Inferior parietal cortex (tissue), 1 donor: ENCODE measurements at regions not wholly inside any gene's neighbourhood (a gene's known extent, or its start where the extent isn't known, plus 50 kb on each side); places are given as distances from the start of the nearest gene placed in this dataset.
"Not testable (repeated sequence)": the region's sequence is repeated elsewhere in the genome, so short reads cannot be mapped to it uniquely, and the experiment has no call there.

Experiments used
- DNase-seq: peaks from one replicate; pipeline ENCODE4 v3.0.0-alpha.2; 2016; ENCODE audit errors: extremely low spot score

GRCh38 chr3:56955492-56956111 is 104.9 kb upstream of the SPATA12 start:
- DNase-seq = no peak

- no peak for DNase-seq
Observed at GRCh38 chr3:56954125-56954524, 106.3 kb upstream of the SPATA12 start.

GRCh38 chr3:56952846-56953245 is 107.6 kb upstream of the SPATA12 start:
- no peak for DNase-seq

- no peak for DNase-seq
Observed at GRCh38 chr3:56952061-56952460, 108.4 kb upstream of the SPATA12 start.

- no peak for DNase-seq
Observed at GRCh38 chr3:56951366-56951765, 109.1 kb upstream of the SPATA12 start.

GRCh38 chr3:56945378-56945777 is 115.1 kb upstream of the SPATA12 start:
- not testable (repeated sequence) for DNase-seq

GRCh38 chr3:56942523-56942922 is 117.9 kb upstream of the SPATA12 start:
- DNase-seq = no peak

GRCh38 chr3:56940976-56941375 is 119.5 kb upstream of the SPATA12 start:
- no peak for DNase-seq

GRCh38 chr3:56940321-56940720 is 120.1 kb upstream of the SPATA12 start:
- DNase-seq = no peak

- no peak for DNase-seq
Observed at GRCh38 chr3:56939834-56940233, 120.6 kb upstream of the SPATA12 start.

- DNase-seq = no peak
Observed at GRCh38 chr3:56938530-56938929, 121.9 kb upstream of the SPATA12 start.

- no peak for DNase-seq
Observed at GRCh38 chr3:56937580-56937979, 122.9 kb upstream of the SPATA12 start.

GRCh38 chr3:56935811-56936210 is 124.7 kb upstream of the SPATA12 start:
- DNase-seq = no peak

GRCh38 chr3:56934481-56934880 is 126.0 kb upstream of the SPATA12 start:
- not testable (repeated sequence) for DNase-seq

- DNase-seq = no peak
Observed at GRCh38 chr3:56933803-56934202, 126.7 kb upstream of the SPATA12 start.

- no peak for DNase-seq
Observed at GRCh38 chr3:56932866-56933265, 127.6 kb upstream of the SPATA12 start.

GRCh38 chr3:56931836-56932235 is 128.6 kb upstream of the SPATA12 start:
- no peak for DNase-seq

- DNase-seq = no peak
Observed at GRCh38 chr3:56930706-56931105, 129.0 kb upstream of the ARHGEF3 start.

- DNase-seq = no peak
Observed at GRCh38 chr3:56929809-56930615, 128.3 kb upstream of the ARHGEF3 start.

- no peak for DNase-seq
Observed at GRCh38 chr3:56928379-56929068, 126.8 kb upstream of the ARHGEF3 start.

- no peak for DNase-seq
Observed at GRCh38 chr3:56927855-56928254, 126.1 kb upstream of the ARHGEF3 start.

- no peak for DNase-seq
Observed at GRCh38 chr3:56926947-56927282, 125.2 kb upstream of the ARHGEF3 start.
